SK-N-SH treated with all-trans-retinoic acid at 6 μM for 48 hours (cell line): ENCODE measurements at regions not wholly inside any gene's neighbourhood (a gene's known extent, or its start where the extent isn't known, plus 50 kb on each side); places are given as distances from the start of the nearest gene placed in this dataset.

Experiments
- ATAC-seq: fragments of 200-7000 bp; cut with Tn5 transposase; 3 replicates; pipeline ENCODE4 v1.9.1; 2020; ENCODE audit warnings: mild to moderate bottlenecking, moderate library complexity
- ARNTL ChIP-seq: fragments of 450-650 bp; formaldehyde crosslinking; IDR thresholded peaks from 2 replicates; pipeline ENCODE4 v1.5.0; 2020; ENCODE audit warnings: low read depth, mild to moderate bottlenecking, moderate library complexity, borderline replicate concordance
- BACH2 ChIP-seq: fragments of 250-450 bp; sonication (Bioruptor Pico); IDR thresholded peaks from 2 replicates; pipeline ENCODE4 v1.9.0; 2021; ENCODE audit warnings: mild to moderate bottlenecking, borderline replicate concordance
- CSDC2 ChIP-seq: fragments of 250-450 bp; sonication (Bioruptor Pico); IDR thresholded peaks from 2 replicates; pipeline ENCODE4 v1.5.0; 2020; ENCODE audit warnings: mild to moderate bottlenecking, moderate library complexity
- CSRNP3 ChIP-seq: fragments of 250-450 bp; sonication (Bioruptor Pico); IDR thresholded peaks from 2 replicates; pipeline ENCODE4 v1.5.1; 2021; ENCODE audit warnings: mild to moderate bottlenecking, moderate library complexity
- ESRRG ChIP-seq: fragments of 250-450 bp; sonication (Bioruptor Pico); IDR thresholded peaks from 2 replicates; pipeline ENCODE4 v1.6.1; 2021; ENCODE audit warnings: mild to moderate bottlenecking
- GLIS3 ChIP-seq: fragments of 250-450 bp; sonication (Bioruptor Pico); IDR thresholded peaks from 2 replicates; pipeline ENCODE4 v1.5.0; 2020; ENCODE audit warnings: mild to moderate bottlenecking, moderate library complexity
- ISL1 ChIP-seq: fragments of 250-450 bp; sonication (Bioruptor Pico); IDR thresholded peaks from 2 replicates; pipeline ENCODE4 v2.1.2; 2022; ENCODE audit warnings: mild to moderate bottlenecking, moderate library complexity
- OSR1 ChIP-seq: fragments of 250-450 bp; sonication (Bioruptor Pico); IDR thresholded peaks from 2 replicates; pipeline ENCODE4 v1.8.0; 2022; ENCODE audit warnings: moderate library complexity, mild to moderate bottlenecking, inconsistent platforms
- POU6F1 ChIP-seq: fragments of 250-450 bp; sonication (Bioruptor Pico); IDR thresholded peaks from 2 replicates; pipeline ENCODE4 v1.8.0; 2021; ENCODE audit warnings: low read depth, mild to moderate bottlenecking, moderate library complexity, borderline replicate concordance
- PPARA ChIP-seq: fragments of 250-450 bp; sonication (Bioruptor Pico); IDR thresholded peaks from 2 replicates; pipeline ENCODE4 v1.5.0; 2020; ENCODE audit warnings: mild to moderate bottlenecking, borderline replicate concordance
- RARB ChIP-seq: fragments of 250-450 bp; sonication (Bioruptor Pico); IDR thresholded peaks from 2 replicates; pipeline ENCODE4 v1.8.0; 2021; ENCODE audit warnings: mild to moderate bottlenecking, moderate library complexity
- SNAI2 ChIP-seq: fragments of 250-450 bp; sonication (Bioruptor Pico); IDR thresholded peaks from 2 replicates; pipeline ENCODE4 v1.5.0; 2020; ENCODE audit warnings: mild to moderate bottlenecking, moderate library complexity
- TCF4 ChIP-seq: fragments of 250-450 bp; sonication (Bioruptor Pico); IDR thresholded peaks from 2 replicates; pipeline ENCODE4 v1.8.0; 2021; ENCODE audit warnings: mild to moderate bottlenecking, moderate library complexity, borderline replicate concordance
- TOX ChIP-seq: fragments of 250-450 bp; sonication (Bioruptor Pico); IDR thresholded peaks from 2 replicates; pipeline ENCODE4 v1.8.0; 2021; ENCODE audit warnings: mild to moderate bottlenecking, moderate library complexity, borderline replicate concordance
- TSHZ2 ChIP-seq: fragments of 250-450 bp; sonication (Bioruptor Pico); IDR thresholded peaks from 2 replicates; pipeline ENCODE4 v1.5.0; 2020; ENCODE audit warnings: mild to moderate bottlenecking, moderate library complexity
- ZC3H10 ChIP-seq: fragments of 250-450 bp; sonication (Bioruptor Pico); IDR thresholded peaks from 2 replicates; pipeline ENCODE4 v1.5.1; 2021; ENCODE audit warnings: mild to moderate bottlenecking, moderate library complexity
- ZFP3 ChIP-seq: fragments of 250-450 bp; sonication (Bioruptor Pico); IDR thresholded peaks from 2 replicates; pipeline ENCODE4 v1.5.0; 2020; ENCODE audit warnings: mild to moderate bottlenecking, moderate library complexity
- ZFP30 ChIP-seq: fragments of 450-650 bp; formaldehyde crosslinking; IDR thresholded peaks from 2 replicates; pipeline ENCODE4 v1.5.0; 2022; ENCODE audit warnings: mild to moderate bottlenecking, moderate library complexity
- ZNF565 ChIP-seq: fragments of 450-650 bp; formaldehyde crosslinking; conservative IDR thresholded peaks from 2 replicates; pipeline ENCODE4 v1.5.0; 2020; ENCODE audit warnings: low read depth, mild to moderate bottlenecking, moderate library complexity
- ZNF70 ChIP-seq: fragments of 450-650 bp; formaldehyde crosslinking; IDR thresholded peaks from 2 replicates; pipeline ENCODE4 v1.5.0; 2020; ENCODE audit warnings: mild to moderate bottlenecking, moderate library complexity
- ZNF8 ChIP-seq: fragments of 450-650 bp; formaldehyde crosslinking; IDR thresholded peaks from 2 replicates; pipeline ENCODE4 v1.5.0; 2020; ENCODE audit warnings: mild to moderate bottlenecking, moderate library complexity

GRCh38 chr12:77362509-77363210, 297.3 kb upstream of the E2F7 start:
- ATAC-seq = no peak; the same call in 1 of the 3 replicates
- no peak for TF ChIP-seq RARB (CRISPR knock-in tag)
- TF ChIP-seq PPARA (CRISPR knock-in tag) = no peak
- TF ChIP-seq ARNTL (CRISPR knock-in tag) = no peak
- TF ChIP-seq POU6F1 (CRISPR knock-in tag) = no peak
- TF ChIP-seq ZC3H10 (CRISPR knock-in tag) = no peak

GRCh38 chr12:77357655-77358054, 292.3 kb upstream of the E2F7 start:
- no peak for ATAC-seq
- no peak for TF ChIP-seq GLIS3 (CRISPR knock-in tag)
- TF ChIP-seq TOX (CRISPR knock-in tag) = no peak
- TF ChIP-seq ZNF8 (CRISPR knock-in tag) = no peak
- TF ChIP-seq CSDC2 (CRISPR knock-in tag) = no peak
- no peak for TF ChIP-seq ISL1 (CRISPR knock-in tag)
- TF ChIP-seq OSR1 (CRISPR knock-in tag) = no peak
- no peak for TF ChIP-seq ZNF70 (CRISPR knock-in tag)
- TF ChIP-seq BACH2 (CRISPR knock-in tag) = no peak
- TF ChIP-seq SNAI2 (CRISPR knock-in tag) = no peak

GRCh38 chr12:77354766-77355362, 289.5 kb upstream of the E2F7 start:
- TF ChIP-seq ZNF565 (no peak), GLIS3 (CRISPR knock-in tag) (no peak), ARNTL (CRISPR knock-in tag) (no peak), TOX (CRISPR knock-in tag) (no peak), POU6F1 (CRISPR knock-in tag) (no peak), ZFP3 (no peak), PPARA (CRISPR knock-in tag) (no peak), TSHZ2 (no peak), ESRRG (no peak), ZNF8 (CRISPR knock-in tag) (no peak), CSRNP3 (no peak), ZC3H10 (CRISPR knock-in tag) (no peak), BACH2 (CRISPR knock-in tag) (no peak)
- ATAC-seq = peak; percentile 40

GRCh38 chr12:77352946-77353345, 287.6 kb upstream of the E2F7 start:
- TF ChIP-seq BACH2 (CRISPR knock-in tag) (no peak), ZNF70 (CRISPR knock-in tag) (no peak), SNAI2 (CRISPR knock-in tag) (no peak), ESRRG (no peak), ZFP30 (no peak), ZNF8 (CRISPR knock-in tag) (no peak), CSDC2 (CRISPR knock-in tag) (no peak), ISL1 (CRISPR knock-in tag) (no peak), ZFP3 (no peak), TCF4 (CRISPR knock-in tag) (no peak), ARNTL (CRISPR knock-in tag) (no peak), TSHZ2 (no peak), GLIS3 (CRISPR knock-in tag) (no peak)
- ATAC-seq = no peak; the same call in 2 of the 3 replicates
